ENCODE measurements at regions not wholly inside any gene's neighbourhood (a gene's known extent, or its start where the extent isn't known, plus 50 kb on each side); places are given as distances from the start of the nearest gene placed in this dataset.

DNA sequence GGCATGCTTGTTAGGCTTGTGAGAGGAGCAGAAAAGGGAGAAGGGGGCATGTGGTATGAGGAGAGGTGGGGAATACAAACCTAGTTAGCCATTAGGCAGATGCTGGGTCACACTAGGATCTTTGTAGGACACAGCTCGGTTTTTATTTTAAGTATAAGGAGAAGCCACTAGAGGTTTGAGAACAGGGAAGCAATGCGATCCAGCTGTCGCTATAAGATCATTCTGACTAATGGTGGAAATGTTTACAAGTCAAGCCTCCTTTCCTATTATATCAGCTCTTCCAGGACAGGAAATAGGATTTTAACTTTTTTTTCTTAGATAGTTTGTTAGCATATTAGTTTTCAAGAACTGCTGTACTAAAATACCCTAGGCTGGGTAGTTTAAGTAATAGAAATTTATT lies 609.9 kb downstream of the INSC start:
- Mint-ChIP-seq H3K27ac (ENCODE audit: unreplicated experiment) (no peak overlapping the region), H3K27me3 (ENCODE audit: unreplicated experiment) (peaks cover 2% of the 10 kb centered on the region)
- no peak for TF ChIP-seq CTCF (IDR thresholded peaks at IDR 0.05; ENCODE audit: partially characterized antibody, unreplicated experiment)

DNA sequence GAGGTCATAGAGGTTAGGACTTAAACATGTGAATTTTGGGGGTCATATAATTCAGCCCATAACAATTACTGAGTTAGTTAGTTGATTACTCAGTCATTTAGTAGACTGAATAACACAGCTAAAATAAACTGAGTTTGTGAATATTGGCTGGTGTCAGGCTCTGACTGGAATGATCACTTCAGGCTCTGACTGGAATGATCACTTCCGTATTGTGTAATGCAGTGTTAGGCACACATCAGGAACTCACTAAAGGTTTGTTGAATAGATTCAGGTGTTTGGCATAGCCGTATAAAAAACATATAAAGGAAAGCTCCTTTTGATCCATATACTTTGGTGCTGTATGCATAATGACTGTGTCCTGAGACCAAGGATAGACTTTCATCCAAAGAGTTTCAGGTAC lies 610.5 kb downstream of the INSC start:
- no peak overlapping the region for H3K27ac Mint-ChIP-seq (ENCODE audit: unreplicated experiment)
- no peak for TF ChIP-seq CTCF (IDR thresholded peaks at IDR 0.05; ENCODE audit: partially characterized antibody, unreplicated experiment)
- H3K27me3 Mint-ChIP-seq (ENCODE audit: unreplicated experiment): peaks cover 2% of the 10 kb centered on the region
- H3K36me3 Mint-ChIP-seq (ENCODE audit: unreplicated experiment): no peaks in the 10 kb centered on the region
- no peak overlapping the region for H3K4me3 Mint-ChIP-seq (ENCODE audit: unreplicated experiment)
- peaks cover 5% of the 10 kb centered on the region for H3K4me1 Mint-ChIP-seq (ENCODE audit: low read depth, unreplicated experiment)
- DNase-seq: no peak
- H3K9me3 Mint-ChIP-seq (ENCODE audit: unreplicated experiment): peaks cover 2% of the 10 kb centered on the region

More for the DNA sequence above, 609.9 kb downstream of the INSC start:
- Mint-ChIP-seq H3K9me3 (ENCODE audit: unreplicated experiment) (peaks cover 2% of the 10 kb centered on the region), H3K4me1 (ENCODE audit: low read depth, unreplicated experiment) (peaks cover 11% of the 10 kb centered on the region), H3K4me3 (ENCODE audit: unreplicated experiment) (no peak overlapping the region), H3K36me3 (ENCODE audit: unreplicated experiment) (no peaks in the 10 kb centered on the region)
- no peak for DNase-seq

GRCh38 chr11:15726221-15726746 lies 611.6 kb downstream of the INSC start:
- Mint-ChIP-seq H3K4me1 (ENCODE audit: low read depth, unreplicated experiment) (no peaks in the 10 kb centered on the region), H3K4me3 (ENCODE audit: unreplicated experiment) (no peak overlapping the region), H3K36me3 (ENCODE audit: unreplicated experiment) (no peaks in the 10 kb centered on the region), H3K9me3 (ENCODE audit: unreplicated experiment) (peaks cover 2% of the 10 kb centered on the region), H3K27me3 (ENCODE audit: unreplicated experiment) (peaks cover 2% of the 10 kb centered on the region), H3K27ac (ENCODE audit: unreplicated experiment) (no peak overlapping the region)
- DNase-seq: no peak
- no peak for TF ChIP-seq CTCF (IDR thresholded peaks at IDR 0.05; ENCODE audit: partially characterized antibody, unreplicated experiment)

- no peaks in the 10 kb centered on the region for H3K4me1 Mint-ChIP-seq (ENCODE audit: low read depth, unreplicated experiment)
- no peak overlapping the region for H3K4me3 Mint-ChIP-seq (ENCODE audit: unreplicated experiment)
- no peak for DNase-seq
- H3K27me3 Mint-ChIP-seq (ENCODE audit: unreplicated experiment): peaks cover 2% of the 10 kb centered on the region
- H3K36me3 Mint-ChIP-seq (ENCODE audit: unreplicated experiment): no peaks in the 10 kb centered on the region
- peaks cover 2% of the 10 kb centered on the region for H3K9me3 Mint-ChIP-seq (ENCODE audit: unreplicated experiment)
- H3K27ac Mint-ChIP-seq (ENCODE audit: unreplicated experiment): no peak overlapping the region
- TF ChIP-seq CTCF (IDR thresholded peaks at IDR 0.05; ENCODE audit: partially characterized antibody, unreplicated experiment): no peak
Measured at GRCh38 chr11:15726893-15727519, 612.3 kb downstream of the INSC start.

DNA sequence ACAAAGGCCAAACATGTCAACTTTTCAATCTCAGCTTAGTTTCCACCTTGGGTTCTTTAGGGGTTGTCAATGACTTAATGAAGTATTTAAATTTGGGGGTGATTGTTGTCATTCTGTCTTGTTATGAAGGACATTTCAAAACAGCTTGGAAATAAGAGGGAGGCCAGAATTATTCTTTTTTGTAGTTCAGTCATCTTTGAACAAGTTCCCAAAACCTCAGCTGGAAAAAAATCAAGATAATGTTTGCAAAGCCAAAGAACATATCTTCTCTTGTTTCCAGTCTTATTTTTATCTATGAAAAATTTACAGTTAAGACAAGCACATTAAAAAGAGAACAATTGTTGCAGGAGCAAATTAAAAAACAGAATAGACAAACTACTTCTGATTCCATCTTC lies 612.8 kb downstream of the INSC start:
- TF ChIP-seq CTCF (IDR thresholded peaks at IDR 0.05; ENCODE audit: partially characterized antibody, unreplicated experiment): no peak
- Mint-ChIP-seq H3K36me3 (ENCODE audit: unreplicated experiment) (no peaks in the 10 kb centered on the region), H3K4me1 (ENCODE audit: low read depth, unreplicated experiment) (no peaks in the 10 kb centered on the region), H3K9me3 (ENCODE audit: unreplicated experiment) (peaks cover under 1% of the 10 kb centered on the region), H3K27me3 (ENCODE audit: unreplicated experiment) (peaks cover 2% of the 10 kb centered on the region), H3K4me3 (ENCODE audit: unreplicated experiment) (no peak overlapping the region), H3K27ac (ENCODE audit: unreplicated experiment) (no peak overlapping the region)
- no peak for DNase-seq

All from glutamatergic neuron (in vitro differentiated cells).